ENCODE measurements at regions not wholly inside any gene's neighbourhood (a gene's known extent, or its start where the extent isn't known, plus 50 kb on each side); places are given as distances from the start of the nearest gene placed in this dataset.

DNA sequence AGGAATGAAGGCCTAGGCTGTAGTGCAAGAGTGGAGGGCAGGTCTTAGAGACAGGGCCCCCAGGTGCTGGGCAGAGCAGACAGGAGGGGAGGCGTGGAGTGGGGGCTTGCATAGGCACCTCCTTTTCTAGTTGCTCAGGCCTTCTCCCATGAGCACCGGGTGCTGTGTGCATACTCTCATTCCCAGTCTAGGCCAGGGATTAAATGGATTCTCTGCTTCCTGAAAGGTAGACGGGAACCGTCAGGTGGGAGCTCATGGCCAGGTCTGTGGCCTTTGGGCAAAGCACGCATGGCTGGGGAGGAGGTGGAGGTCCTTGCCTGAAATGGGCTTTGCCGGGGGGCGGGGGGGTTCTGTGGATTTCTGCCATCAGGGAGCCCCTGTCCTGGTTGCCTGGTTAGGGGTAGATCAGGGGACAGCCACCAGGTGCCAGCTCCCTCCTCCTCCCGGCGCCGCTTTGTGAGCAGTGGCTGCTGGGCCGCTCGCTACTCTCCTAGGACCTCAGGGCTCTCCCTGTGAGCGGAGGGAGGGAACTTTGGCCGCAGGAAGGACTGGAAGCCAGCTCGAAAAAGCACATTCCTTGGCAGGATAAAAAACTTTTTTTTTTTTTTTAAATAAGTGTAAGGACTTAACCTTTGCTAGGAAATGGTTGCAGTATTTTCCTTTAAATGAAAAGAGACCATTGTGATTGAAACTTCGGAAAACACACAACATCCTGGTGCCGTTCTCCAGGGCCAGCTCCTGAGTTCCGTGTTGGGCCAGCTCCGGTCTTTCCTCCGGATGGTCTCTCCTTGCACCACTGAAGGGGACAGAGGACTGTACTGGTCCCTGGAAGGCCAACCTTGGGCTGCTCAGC is 82.8 kb upstream of the HAAO start:
- no peak for FAIRE-seq
- no peak for DNase-seq (ENCODE audit: extremely low spot score, insufficient read length, low read depth)

DNA sequence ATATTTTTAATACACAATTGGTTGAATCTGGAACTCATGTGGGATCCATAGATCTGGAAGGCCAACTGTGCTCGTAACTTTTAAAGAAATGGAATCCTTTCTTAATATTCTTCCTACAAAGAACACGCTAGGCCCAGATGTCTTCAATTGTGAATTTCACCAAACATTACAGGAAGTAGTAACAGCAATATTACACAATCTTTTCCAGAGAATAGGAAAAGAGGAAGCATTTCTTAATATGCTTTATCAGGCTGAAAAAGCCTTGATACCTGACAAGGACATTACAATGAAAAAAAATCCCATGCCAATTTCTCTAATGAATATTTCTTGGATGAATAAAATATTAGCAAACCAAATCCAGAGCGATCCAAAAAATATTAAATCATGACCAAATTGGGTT is 80.3 kb upstream of the HAAO start:
- no peak for FAIRE-seq
- DNase-seq (ENCODE audit: extremely low spot score, insufficient read length, low read depth): no peak

DNA sequence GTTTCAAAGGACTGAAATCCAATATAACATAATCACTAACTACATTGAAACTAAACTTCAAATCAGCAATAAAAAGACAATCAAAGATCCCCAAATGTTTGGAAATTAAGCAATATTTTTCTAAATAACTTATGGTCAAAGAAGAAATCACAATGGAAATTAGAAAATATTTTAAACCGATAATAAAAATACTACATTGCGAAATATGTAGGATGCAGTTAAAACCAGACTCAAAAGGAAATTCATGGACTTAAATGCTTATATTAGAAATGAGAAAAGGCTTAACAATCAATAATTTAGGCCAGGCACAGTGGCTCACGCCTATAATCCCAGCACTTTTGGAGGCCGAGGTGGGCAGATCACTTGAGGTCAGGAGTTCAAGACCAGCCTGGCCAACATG is 79.0 kb upstream of the HAAO start:
- FAIRE-seq (no peak), DNase-seq (ENCODE audit: extremely low spot score, insufficient read length, low read depth) (no peak)

DNA sequence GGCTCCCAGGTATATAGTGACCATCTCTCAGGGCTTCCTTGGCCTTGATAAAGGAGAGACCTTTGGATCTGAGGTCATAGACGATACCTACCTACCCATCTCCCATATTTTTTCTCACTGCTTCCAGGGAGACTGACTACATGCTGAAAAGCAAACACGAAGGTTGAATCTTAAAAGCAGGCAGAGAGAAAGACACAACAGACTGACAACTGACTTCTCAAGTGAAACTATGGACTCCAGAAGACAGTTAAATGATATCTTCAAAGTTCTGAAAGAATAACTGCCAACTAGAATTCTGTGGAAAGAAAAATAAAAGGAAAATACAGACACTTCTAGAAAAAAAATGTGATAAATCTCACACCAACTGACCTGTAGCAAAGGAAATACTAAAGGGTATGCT is 76.5 kb upstream of the HAAO start:
- FAIRE-seq (no peak), DNase-seq (ENCODE audit: extremely low spot score, insufficient read length, low read depth) (no peak)

DNA sequence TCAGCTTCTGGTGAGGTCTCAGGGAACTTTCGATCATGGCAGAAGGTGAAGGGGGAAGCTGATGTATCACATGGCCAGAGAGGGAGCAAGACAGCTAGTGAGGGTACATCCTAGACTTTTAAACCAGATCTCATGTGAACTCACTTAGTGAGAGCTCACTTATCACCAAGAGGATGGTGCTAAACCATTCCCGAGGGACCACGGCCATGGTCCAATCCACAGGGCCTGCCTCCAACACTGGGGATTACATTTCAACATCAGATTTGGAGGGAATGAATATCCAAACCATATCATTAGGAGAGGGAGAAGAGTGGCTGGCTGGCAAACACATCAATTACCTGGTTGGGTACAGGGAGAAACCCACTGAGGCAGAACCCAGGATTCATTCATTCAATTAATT is 75.7 kb upstream of the HAAO start:
- FAIRE-seq: no peak

DNA sequence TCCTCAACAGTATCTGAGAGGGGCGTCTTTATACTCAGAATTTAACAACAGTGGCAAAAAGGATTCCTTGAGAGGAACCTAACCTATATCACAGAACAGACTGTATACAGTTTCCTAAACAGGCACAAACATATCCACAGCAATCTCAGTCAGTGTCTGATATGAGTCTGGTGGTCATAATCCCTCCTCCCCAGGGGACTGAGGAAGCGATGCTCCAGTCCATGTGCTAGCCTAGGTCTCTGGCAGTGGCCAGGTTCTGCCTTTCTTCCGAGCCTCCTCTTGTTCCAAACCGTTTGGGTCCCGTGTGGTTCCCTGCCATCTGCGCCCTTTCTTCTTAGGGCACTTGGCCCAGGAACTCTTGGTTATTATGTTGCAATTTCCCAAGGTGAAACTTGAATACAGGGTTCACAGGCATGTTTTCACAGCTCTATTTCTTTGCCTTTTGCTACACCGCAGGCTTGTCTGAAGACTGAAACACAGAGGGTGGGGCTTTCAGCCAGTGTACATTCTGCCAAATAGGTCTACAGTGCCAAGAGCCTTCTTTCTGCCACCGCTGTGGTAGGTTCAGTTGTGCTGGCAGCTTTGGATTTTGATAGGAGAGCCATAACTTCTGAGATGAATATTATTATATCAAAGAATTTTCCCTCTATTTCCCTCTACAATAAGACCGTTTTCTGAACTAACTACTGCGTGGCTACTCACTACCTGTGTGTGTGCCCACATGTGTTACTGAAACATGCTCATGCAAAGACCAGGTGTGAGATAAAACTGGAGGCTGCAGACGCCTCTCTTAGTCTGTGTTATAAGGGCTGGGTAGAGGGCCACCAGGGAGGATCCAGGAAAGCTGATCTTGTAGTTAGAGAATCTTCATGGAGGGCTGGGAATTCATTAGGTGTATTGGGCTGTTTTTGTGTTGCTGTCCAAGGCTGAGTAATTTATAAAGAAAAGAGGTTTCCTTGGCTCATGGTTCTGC is 75.0 kb upstream of the HAAO start:
- DNase-seq (ENCODE audit: extremely low spot score, insufficient read length, low read depth) (no peak), FAIRE-seq (no peak)

More for the DNA sequence above, 75.7 kb upstream of the HAAO start:
- DNase-seq (ENCODE audit: extremely low spot score, insufficient read length, low read depth): no peak

DNA sequence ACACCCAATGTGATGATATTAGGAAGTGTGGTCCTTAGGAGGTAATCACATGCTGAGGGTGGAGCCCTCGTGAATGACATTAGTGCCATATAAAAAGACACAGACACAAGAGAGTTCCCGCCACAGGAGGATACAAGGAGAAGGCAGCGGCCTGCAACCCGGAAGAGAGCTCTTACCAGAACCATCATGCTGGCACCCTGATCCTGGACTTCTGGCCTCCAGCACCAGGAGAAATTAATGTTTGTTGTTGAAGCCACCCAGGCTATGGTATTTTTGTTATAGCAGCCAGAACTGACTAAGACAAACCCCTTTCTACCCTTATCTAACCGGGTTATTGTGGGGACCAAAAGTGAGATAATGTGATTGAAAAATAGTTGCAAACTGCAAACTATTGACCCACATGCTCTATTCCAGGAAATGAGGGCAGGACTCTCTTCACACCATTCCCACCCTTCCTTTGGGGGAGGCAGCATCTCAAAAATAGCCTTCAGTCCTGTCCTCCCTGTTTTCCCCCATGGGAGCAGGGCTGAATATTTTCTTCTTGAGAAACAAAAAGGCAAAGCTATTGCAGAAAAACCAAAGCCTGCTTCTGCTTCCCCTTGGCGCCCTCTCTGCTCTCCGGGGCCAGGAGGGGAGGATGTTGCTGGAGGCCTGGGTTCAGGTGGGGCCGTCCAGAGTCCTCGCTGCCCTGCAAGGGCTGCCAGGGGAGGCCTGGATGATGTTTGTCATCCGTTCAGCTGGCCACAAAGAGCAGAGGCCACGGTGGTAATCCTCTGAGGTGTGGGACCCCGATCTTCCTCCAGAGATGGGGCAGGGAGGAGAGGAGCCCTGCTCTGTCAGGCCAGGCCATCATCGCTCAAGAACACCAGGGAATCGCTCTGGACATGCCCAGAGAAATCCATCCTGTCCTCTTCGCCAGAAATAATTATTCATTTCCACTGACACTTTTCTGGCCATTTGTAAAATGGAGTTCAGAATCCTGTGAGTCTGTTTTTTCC is 73.8 kb upstream of the HAAO start:
- FAIRE-seq: no peak

DNA sequence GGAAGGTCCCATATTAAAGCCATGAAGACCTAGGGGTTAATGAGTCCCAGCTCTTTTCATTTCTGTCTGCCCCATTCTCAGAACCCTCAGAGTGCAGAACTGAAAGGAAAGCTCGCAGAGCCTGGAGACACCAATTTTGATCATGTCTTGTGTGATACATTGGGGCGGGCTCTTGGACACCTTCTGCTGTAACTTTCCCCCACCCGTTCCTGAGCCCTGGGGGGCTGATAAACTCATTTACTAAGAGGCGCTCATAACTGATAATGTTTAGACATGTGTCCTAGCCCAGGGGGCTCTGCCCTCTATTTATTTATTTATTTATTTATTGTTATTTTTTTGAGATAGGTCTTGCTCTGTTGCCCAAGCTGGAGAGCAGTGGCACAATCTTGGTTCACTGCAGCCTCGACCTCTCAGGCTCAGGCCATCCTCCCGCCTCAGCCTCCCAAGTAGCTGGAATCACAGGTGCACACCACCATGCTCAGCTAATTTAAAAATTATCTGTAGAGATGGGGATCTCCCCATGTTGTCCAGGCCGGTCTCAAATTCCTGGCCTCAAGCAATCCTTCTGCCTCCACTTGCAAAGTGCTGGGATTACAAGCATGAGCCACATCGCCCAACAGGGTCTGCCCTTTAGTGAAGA is 72.4 kb upstream of the HAAO start:
- DNase-seq (ENCODE audit: extremely low spot score, insufficient read length, low read depth): no peak
- no peak for FAIRE-seq

More for the DNA sequence above, 73.8 kb upstream of the HAAO start:
- no peak for DNase-seq (ENCODE audit: extremely low spot score, insufficient read length, low read depth)

DNA sequence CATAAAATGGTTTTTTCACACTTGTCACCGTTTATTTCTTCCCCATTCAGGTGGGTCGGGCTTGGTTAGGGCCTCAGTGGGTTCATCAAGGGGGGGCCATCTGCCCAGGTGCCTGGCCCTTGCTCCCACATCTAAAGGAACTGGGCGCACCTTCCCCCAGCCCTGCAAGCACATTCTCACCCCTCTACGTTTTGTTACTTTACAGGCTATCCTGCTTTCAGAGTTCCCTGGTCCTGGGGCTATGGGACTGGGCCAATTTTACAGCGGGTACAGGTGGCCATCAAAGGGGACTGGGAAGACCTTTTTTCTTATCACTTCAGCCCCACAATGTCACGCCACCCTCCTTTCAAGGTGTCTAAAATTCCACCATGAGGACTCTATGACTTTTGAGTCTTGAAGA is 71.8 kb upstream of the HAAO start:
- DNase-seq (ENCODE audit: extremely low spot score, insufficient read length, low read depth) (no peak), FAIRE-seq (no peak)

DNA sequence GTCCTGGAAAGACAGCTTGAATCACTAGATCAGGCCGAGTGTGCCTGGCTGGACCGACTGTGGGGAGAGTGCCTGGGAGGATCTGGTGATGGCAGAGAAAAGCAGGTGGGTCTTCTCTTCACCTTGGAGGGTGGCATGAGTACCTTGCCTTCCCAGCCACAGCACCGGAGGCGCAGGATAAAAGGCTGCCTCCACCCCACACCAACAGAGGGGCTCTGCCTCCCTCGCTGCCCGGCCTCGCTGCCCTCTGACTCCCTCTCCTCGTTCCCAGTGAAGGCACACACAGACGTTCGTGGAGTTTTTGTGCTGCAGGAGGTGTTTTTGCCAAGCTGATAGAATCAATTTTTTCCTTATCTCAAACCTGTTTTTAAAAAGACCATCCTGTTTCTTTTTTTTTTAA is 71.4 kb upstream of the HAAO start:
- DNase-seq (ENCODE audit: extremely low spot score, insufficient read length, low read depth): no peak
- FAIRE-seq: no peak

DNA sequence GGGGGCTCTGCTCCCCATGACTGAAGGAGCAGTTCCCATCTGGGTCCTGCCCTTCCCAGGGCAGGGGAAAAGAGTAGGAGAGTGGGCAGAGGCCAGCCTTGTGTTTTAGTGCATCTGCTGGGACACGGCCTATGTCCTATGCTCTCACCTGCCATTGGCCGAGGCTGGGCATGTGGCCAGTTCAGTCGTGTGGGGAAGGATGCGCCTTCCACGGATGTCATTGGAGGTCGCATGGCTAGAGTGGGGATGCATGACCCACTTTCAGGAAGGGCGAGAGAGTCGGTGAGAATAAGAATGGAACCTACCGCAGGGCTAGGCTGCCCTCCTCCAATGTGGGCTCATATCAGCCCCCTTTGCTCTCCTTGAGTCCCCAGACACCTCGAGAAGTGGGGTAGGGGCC is 70.9 kb upstream of the HAAO start:
- DNase-seq (ENCODE audit: extremely low spot score, insufficient read length, low read depth): no peak
- no peak for FAIRE-seq

DNA sequence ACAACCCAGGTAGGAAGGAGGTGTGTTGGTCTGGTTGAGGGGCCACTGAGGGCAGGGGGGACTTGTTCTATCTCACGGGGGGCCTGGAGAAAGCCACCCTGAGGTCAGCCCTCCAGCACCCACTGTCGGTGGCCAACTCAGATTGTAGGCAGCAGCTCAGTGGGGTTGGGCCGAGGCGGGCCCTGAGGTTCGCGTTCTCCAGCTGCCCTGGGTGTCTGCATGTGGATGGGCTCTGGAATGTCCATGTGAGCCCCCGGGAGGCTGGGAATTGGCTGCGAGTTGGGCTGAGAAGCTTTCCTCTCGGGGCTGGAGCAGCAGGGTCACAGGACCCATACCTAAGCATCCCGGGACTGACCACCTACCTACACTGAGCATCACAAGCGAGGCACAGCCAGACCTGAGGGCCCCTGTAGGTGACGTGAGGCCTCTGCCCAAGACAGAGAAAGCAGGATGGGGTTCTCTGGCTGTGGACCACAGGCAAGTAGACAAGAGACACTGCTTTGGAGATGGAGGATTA is 70.3 kb upstream of the HAAO start:
- DNase-seq (ENCODE audit: extremely low spot score, insufficient read length, low read depth) (no peak), FAIRE-seq (no peak)

DNA sequence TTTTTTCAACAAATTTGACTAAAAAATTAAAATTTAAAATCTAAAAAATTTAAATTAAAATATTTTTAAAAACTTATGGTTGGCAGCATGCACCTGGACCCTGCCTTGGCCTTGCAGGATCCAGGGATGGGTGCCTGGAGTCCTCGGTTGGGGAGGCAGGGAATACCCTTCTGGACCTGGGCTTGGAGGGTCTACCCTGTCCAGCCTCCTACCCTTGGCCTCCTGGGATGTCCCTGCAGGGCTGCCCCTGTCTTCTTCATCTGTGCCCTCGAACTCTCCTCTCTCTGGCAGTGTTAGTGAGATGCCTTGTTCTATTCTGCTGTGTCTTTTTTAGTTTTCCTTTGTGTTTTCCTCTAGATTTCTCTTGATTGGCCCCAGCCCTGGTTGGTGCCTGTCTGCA is 68.9 kb upstream of the HAAO start:
- FAIRE-seq (no peak), DNase-seq (ENCODE audit: extremely low spot score, insufficient read length, low read depth) (no peak)

DNA sequence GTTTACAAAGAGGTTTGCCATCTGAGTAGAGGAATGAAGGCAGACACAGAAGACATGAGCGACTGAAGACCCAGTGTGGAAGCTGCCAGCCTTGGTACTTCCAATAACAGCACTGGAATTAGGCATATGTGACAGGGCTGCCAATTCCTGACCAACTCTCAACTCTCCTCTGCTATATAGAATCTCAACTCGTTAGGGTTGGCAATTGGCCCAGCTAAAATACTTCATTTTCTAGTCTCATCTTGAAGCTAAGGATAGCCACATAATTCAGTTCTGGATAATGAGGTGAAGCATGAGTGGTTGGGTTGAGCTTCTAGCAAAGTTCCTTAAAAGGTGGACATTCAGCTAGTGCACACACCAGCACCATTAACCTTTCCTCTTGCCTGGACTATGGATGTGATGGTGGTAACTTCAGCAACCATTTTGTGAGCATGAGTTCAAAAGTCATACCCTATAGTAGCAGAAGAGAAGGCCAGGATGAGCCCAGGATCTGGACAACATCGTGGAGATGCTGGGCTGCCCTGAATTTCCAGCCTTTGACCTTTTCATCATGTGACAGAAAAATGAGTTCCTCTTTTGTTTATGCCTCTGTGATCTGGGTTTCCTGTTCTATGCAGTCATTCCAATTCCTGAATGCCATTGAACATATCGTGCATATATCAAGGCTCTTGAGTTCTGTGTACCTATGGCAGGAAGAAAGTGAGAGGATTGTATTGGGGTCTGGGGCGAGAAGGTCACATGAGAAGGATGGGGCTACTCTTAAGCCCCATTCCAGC is 68.1 kb upstream of the HAAO start:
- FAIRE-seq (no peak), DNase-seq (ENCODE audit: extremely low spot score, insufficient read length, low read depth) (no peak)

DNA sequence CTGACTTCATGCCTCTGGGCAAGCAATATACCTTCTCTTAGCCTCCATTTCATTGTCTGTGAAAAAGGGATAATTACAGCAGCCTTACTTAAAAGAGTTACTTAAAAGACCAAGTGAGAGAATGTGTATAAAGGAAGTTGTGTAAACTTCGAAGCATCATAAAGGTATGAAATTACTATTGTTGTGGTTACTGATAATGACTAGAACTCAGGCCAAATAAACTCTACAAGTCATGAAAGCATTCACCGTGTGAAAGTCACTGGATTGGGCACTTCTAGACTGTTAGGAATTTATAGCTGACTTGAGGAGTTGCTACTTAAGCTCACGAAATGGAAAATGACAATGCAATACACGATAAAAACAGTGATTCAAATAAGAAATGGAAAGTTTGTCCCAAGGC is 67.4 kb upstream of the HAAO start:
- FAIRE-seq (no peak), DNase-seq (ENCODE audit: extremely low spot score, insufficient read length, low read depth) (no peak)

DNA sequence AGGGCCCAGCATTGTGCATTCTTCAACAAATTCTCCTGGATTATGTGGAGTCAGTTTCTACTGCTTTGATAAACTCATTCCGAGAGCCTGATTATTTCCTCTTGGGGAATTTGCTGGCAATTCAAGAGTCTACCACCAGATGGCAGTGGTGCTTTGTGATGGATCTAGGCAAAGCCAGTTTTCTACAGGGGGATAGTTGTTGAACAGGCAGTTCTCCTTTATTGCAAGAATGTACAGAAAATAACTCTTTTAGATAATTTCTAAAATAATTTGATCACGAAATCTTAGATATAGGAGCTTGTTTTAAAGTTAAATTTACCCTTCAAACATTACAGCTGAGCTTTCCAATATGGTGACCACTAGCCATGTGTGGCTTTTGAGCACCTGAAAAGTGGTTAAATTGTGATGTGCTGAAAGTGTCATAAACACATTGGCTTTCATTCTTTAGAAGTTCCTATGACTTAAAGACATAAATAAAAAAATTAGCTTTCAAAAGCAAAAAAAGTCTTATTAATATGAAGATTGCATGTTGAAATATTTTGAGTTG is 66.7 kb upstream of the HAAO start:
- FAIRE-seq: peak; percentile 85
- DNase-seq (ENCODE audit: extremely low spot score, insufficient read length, low read depth): peak; percentile 26

DNA sequence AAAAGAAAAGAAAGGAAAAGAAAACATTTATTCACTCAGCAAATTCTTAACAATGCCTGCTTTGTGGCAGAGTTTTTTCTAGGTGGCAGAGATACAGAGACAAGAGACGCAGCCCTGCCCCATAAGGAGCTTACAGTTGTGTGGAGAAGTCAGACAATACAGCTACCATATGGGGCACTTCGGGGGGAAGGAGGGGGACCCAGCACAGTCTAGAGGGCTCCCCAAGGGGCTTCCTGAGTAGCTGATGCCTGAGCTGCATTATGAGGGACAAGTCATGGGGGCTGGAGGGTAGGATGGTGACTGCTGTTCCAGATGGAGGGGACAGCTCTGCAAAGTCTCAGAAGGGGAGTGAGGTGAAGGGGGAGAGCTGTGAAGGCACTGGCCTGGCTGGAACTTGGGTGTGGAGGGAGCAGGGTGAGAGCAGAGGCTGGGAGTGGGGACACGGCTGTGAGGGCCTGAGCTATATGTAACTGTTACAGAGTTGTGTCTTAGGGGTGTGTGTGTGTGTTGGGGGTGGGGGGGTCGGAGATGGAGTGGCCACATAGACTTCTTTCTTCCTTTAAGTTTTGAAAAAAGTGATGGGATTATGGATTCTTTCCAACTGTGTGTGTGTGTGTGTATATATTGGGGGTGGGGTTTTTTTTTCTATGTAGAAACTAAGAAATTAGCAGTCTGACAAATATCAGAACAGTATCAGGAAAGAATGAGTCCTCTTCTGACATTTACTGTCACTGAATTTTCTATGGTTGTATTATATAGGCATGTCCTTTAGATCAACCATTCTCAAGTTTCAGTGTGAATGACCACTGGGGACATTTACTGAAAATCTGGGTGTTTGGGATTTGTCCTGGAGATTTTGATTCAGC is 66.0 kb upstream of the HAAO start:
- no peak for DNase-seq (ENCODE audit: extremely low spot score, insufficient read length, low read depth)
- FAIRE-seq: no peak

Data from GM18507 (cell line).